A549 (cell line): ENCODE measurements at regions not wholly inside any gene's neighbourhood (a gene's known extent, or its start where the extent isn't known, plus 50 kb on each side); places are given as distances from the start of the nearest gene placed in this dataset.

Experiments used
- ATAC-seq, 2 experiments: fragments of 200-7000 bp in 1 of 2; fragments of >200 bp in 1 of 2; cut with Nextera tagmentation in 1 of 2; cut with Tn5 transposase in 1 of 2; 3 replicates each; pipeline versions ENCODE4 v1.8.0 to v1.9.1; 2018 to 2020; ENCODE audit warnings: mild to moderate bottlenecking in 1 of 2, moderate library complexity in 1 of 2
- CTCF ChIA-PET: fragments of 300-600 bp; sonication (Branson Sonifier 250); formaldehyde crosslinking; extraction: SDS; loops from one replicate; lab custom pipeline; 2021; ENCODE audit warnings: antibody characterized with exemption, inconsistent platforms; lab: Yijun Ruan, JAX
- POLR2A ChIA-PET: fragments of 350-600 bp; formaldehyde crosslinking; extraction: SDS; loops from one replicate; lab custom pipeline; 2021; ENCODE audit warnings: antibody characterized with exemption, inconsistent platforms; lab: Yijun Ruan, JAX
- DNase-seq, 2 experiments: peaks; one replicate each; pipeline versions ENCODE4 v3.0.0 to v3.0.0-alpha.2; 2011 to 2016; ENCODE audit warnings: low read depth in 1 of 2, low spot score in 1 of 2
- FAIRE-seq: peaks from 2 replicates; lab custom pipeline; 2011; peaks lifted over from hg19 to GRCh38; lab: Jason Lieb, UNC
- H3K27ac ChIP-seq, 2 experiments: fragments of >200 bp; sonication (Bioruptor Twin); formaldehyde crosslinking; 3 replicates each; pipeline ENCODE4 v1.5.1; 2016 to 2017
- H3K4me1 ChIP-seq: fragments of >200 bp; sonication (Bioruptor Twin); formaldehyde crosslinking; 3 replicates; pipeline ENCODE4 v1.6.1; 2016
- H3K4me2 ChIP-seq: fragments of >200 bp; sonication (Bioruptor Twin); formaldehyde crosslinking; 3 replicates; pipeline ENCODE4 v1.6.1; 2016
- H3K4me3 ChIP-seq: fragments of >200 bp; sonication (Bioruptor Twin); formaldehyde crosslinking; 3 replicates; pipeline ENCODE4 v1.5.1; 2016
- H3K9me3 ChIP-seq: fragments of >200 bp; sonication (Bioruptor Twin); formaldehyde crosslinking; 3 replicates; pipeline ENCODE4 v1.6.1; 2016
- BHLHE40 ChIP-seq: IDR thresholded peaks from 2 replicates; pipeline ENCODE4 v1.6.1; 2012; ENCODE audit warnings: low read depth, low read length, inconsistent platforms
- CBX2 ChIP-seq: fragments of 200-600 bp; sonication (generic); IDR thresholded peaks from 2 replicates; pipeline ENCODE4 v1.6.1; 2016; ENCODE audit warnings: low read depth, mild to moderate bottlenecking, borderline replicate concordance
- CEBPB ChIP-seq, 2 experiments: fragments of >200 bp in 1 of 2; sonication (Bioruptor Twin) in 1 of 2; formaldehyde crosslinking in 1 of 2; IDR thresholded peaks; 2 replicates each; pipeline ENCODE4 v1.6.1; 2012 to 2016
- EP300 ChIP-seq, 2 experiments: fragments of >200 bp; sonication (Bioruptor Twin); formaldehyde crosslinking; IDR thresholded peaks; 2 replicates in 1 of 2; 3 replicates in 1 of 2; pipeline ENCODE4 v1.6.1; 2016 to 2017
- FOSL2 ChIP-seq, 2 experiments: fragments of 450-650 bp in 1 of 2; fragments of >200 bp in 1 of 2; sonication (Bioruptor Twin) in 1 of 2; formaldehyde crosslinking; IDR thresholded peaks; 2 replicates each; pipeline versions ENCODE4 v1.5.0 to v1.6.1; 2016 to 2020; ENCODE audit warnings: mild to moderate bottlenecking in 1 of 2, moderate library complexity in 1 of 2
- FOXS1 ChIP-seq: fragments of 250-450 bp; sonication (Bioruptor Pico); IDR thresholded peaks from 2 replicates; pipeline ENCODE4 v1.5.0; 2020; ENCODE audit warnings: mild to moderate bottlenecking, moderate library complexity
- HOXB13 ChIP-seq: fragments of 250-450 bp; sonication (Bioruptor Pico); IDR thresholded peaks from 2 replicates; pipeline ENCODE4 v1.5.0; 2020; ENCODE audit warnings: low read depth, mild to moderate bottlenecking, moderate library complexity
- HOXB5 ChIP-seq: fragments of 250-450 bp; sonication (Bioruptor Pico); IDR thresholded peaks from 2 replicates; pipeline ENCODE4 v1.5.0; 2020; ENCODE audit warnings: mild to moderate bottlenecking, moderate library complexity
- NFE2L2 ChIP-seq: fragments of 150-350 bp; conservative IDR thresholded peaks from 2 replicates; pipeline ENCODE4 v1.6.1; 2014; ENCODE audit warnings: low read length
- POLR2A ChIP-seq: IDR thresholded peaks from 2 replicates; pipeline ENCODE4 v1.6.1; 2012; ENCODE audit warnings: mild to moderate bottlenecking, low read length
- RAD21 ChIP-seq, 2 experiments: fragments of >200 bp in 1 of 2; sonication (Bioruptor Twin) in 1 of 2; formaldehyde crosslinking in 1 of 2; IDR thresholded peaks in 1 of 2; conservative IDR thresholded peaks in 1 of 2; 2 replicates in 1 of 2; 3 replicates in 1 of 2; pipeline ENCODE4 v1.6.1; 2012 to 2018; ENCODE audit warnings: inconsistent platforms in 1 of 2
- RCOR1 ChIP-seq: fragments of 150-350 bp; IDR thresholded peaks from 2 replicates; pipeline ENCODE4 v1.6.1; 2014; ENCODE audit warnings: antibody characterized with exemption, low read length, low read depth
- RNF2 ChIP-seq: fragments of 200-600 bp; sonication (generic); IDR thresholded peaks from 2 replicates; pipeline ENCODE4 v1.6.1; 2016; ENCODE audit warnings: low read depth, mild to moderate bottlenecking, antibody characterized with exemption, moderate library complexity, borderline replicate concordance
- WGBS: methylation state at CpG from one replicate; pipeline ENCODE4 v1.1.6; 2017; ENCODE audit errors: missing lambda C conversion rate; 5-methylcytosine and 5-hydroxymethylcytosine counted together
- TF ChIP-seq, protein P1 (sequence below): fragments of 200-600 bp; sonication (generic); IDR thresholded peaks from 2 replicates; pipeline ENCODE4 v1.6.1; 2016; ENCODE audit warnings: antibody characterized with exemption, mild to moderate bottlenecking, moderate library complexity
- TF ChIP-seq, protein P2 (sequence below): fragments of 450-650 bp; IDR thresholded peaks from 2 replicates; pipeline ENCODE4 v1.6.1; 2014; ENCODE audit warnings: antibody characterized with exemption
- TF ChIP-seq, protein P3 (sequence below): fragments of >200 bp; sonication (Bioruptor Twin); formaldehyde crosslinking; IDR thresholded peaks from 3 replicates; pipeline ENCODE4 v1.6.1; 2016
- TF ChIP-seq, protein P4 (sequence below): fragments of 250-450 bp; sonication (Bioruptor Pico); IDR thresholded peaks from 2 replicates; pipeline ENCODE4 v1.5.0; 2020; ENCODE audit warnings: low read depth, mild to moderate bottlenecking, moderate library complexity

DNA sequence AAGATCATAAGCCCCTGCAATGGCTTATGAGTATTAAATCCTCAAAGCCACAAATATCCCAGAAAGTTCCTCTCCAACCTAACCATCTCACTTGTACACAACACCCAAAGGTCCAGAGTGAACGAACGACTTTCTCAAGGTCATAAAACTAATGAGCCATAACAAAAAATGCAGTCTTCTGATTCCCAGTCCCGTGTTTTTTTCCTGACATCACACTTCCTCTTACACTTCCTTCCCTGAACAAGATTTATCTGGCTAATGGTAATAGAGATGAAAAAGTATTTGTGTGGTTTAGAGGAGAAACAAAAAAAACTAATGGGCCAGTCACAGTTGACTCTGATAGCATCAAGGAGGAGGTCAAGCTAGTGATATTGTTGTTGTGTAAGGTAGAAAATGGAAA is 99.5 kb upstream of the KLHL13 start (continued):
- TF ChIP-seq, protein P1, sequence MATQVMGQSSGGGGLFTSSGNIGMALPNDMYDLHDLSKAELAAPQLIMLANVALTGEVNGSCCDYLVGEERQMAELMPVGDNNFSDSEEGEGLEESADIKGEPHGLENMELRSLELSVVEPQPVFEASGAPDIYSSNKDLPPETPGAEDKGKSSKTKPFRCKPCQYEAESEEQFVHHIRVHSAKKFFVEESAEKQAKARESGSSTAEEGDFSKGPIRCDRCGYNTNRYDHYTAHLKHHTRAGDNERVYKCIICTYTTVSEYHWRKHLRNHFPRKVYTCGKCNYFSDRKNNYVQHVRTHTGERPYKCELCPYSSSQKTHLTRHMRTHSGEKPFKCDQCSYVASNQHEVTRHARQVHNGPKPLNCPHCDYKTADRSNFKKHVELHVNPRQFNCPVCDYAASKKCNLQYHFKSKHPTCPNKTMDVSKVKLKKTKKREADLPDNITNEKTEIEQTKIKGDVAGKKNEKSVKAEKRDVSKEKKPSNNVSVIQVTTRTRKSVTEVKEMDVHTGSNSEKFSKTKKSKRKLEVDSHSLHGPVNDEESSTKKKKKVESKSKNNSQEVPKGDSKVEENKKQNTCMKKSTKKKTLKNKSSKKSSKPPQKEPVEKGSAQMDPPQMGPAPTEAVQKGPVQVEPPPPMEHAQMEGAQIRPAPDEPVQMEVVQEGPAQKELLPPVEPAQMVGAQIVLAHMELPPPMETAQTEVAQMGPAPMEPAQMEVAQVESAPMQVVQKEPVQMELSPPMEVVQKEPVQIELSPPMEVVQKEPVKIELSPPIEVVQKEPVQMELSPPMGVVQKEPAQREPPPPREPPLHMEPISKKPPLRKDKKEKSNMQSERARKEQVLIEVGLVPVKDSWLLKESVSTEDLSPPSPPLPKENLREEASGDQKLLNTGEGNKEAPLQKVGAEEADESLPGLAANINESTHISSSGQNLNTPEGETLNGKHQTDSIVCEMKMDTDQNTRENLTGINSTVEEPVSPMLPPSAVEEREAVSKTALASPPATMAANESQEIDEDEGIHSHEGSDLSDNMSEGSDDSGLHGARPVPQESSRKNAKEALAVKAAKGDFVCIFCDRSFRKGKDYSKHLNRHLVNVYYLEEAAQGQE, result no peak
- no peak for TF ChIP-seq RCOR1
- no peak for TF ChIP-seq FOSL2 (IDR thresholded peaks at IDR 0.05)
- TF ChIP-seq FOSL2 (CRISPR knock-in tag; IDR thresholded peaks at IDR 0.05), result no peak
- TF ChIP-seq HOXB13, result no peak
- TF ChIP-seq, protein P2, sequence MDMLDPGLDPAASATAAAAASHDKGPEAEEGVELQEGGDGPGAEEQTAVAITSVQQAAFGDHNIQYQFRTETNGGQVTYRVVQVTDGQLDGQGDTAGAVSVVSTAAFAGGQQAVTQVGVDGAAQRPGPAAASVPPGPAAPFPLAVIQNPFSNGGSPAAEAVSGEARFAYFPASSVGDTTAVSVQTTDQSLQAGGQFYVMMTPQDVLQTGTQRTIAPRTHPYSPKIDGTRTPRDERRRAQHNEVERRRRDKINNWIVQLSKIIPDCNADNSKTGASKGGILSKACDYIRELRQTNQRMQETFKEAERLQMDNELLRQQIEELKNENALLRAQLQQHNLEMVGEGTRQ, result no peak
- TF ChIP-seq CEBPB (IDR thresholded peaks at IDR 0.05), result no peak
- TF ChIP-seq NFE2L2, result no peak

DNA sequence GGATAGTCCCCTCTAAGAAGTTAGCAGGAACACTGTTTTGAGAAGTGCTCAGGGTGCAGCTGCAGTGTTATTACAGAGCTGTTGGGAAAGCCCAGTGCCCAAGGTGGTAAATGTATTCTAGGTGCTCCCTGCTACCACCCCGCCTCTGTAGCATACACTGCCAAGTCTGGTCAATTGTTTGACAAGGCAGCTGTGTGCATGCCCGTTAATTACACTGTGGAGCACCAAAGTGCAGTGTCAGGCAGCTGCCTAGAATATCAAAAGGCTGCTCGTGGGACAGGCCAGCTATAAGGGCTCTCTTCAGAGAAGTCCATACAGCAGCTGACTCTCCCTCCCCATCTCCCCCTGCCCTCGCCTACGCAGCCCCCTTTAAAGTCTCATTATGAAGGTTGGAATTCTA is 99.9 kb upstream of the KLHL13 start:
- no peak for ATAC-seq

More for the DNA sequence above, 99.9 kb upstream of the KLHL13 start:
- DNase-seq, result no peak
- POLR2A ChIA-PET, result no interaction called here
- H3K27ac ChIP-seq, result no peak overlapping the region
- FAIRE-seq, result no peak
- H3K9me3 ChIP-seq, result no peaks in the 10 kb centered on the region
- H3K4me3 ChIP-seq, result no peak overlapping the region
- TF ChIP-seq BHLHE40 (no peak), RCOR1 (no peak), RNF2 (no peak), CEBPB (IDR thresholded peaks at IDR 0.05) (no peak), CBX2 (no peak), POLR2A (no peak), EP300 (IDR thresholded peaks at IDR 0.05) (no peak), FOSL2 (IDR thresholded peaks at IDR 0.05) (no peak), FOSL2 (CRISPR knock-in tag; IDR thresholded peaks at IDR 0.05) (no peak), RAD21 (conservative IDR thresholded peaks at IDR 0.05 in 1 of 2, IDR thresholded peaks at IDR 0.05 in 1 of 2) (no peak), FOXS1 (no peak), HOXB5 (CRISPR knock-in tag) (no peak)
- TF ChIP-seq, protein P1, result no peak
- TF ChIP-seq, protein P3, sequence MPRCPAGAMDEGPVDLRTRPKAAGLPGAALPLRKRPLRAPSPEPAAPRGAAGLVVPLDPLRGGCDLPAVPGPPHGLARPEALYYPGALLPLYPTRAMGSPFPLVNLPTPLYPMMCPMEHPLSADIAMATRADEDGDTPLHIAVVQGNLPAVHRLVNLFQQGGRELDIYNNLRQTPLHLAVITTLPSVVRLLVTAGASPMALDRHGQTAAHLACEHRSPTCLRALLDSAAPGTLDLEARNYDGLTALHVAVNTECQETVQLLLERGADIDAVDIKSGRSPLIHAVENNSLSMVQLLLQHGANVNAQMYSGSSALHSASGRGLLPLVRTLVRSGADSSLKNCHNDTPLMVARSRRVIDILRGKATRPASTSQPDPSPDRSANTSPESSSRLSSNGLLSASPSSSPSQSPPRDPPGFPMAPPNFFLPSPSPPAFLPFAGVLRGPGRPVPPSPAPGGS, result no peak
- TF ChIP-seq, protein P2, result no peak
- TF ChIP-seq, protein P4, sequence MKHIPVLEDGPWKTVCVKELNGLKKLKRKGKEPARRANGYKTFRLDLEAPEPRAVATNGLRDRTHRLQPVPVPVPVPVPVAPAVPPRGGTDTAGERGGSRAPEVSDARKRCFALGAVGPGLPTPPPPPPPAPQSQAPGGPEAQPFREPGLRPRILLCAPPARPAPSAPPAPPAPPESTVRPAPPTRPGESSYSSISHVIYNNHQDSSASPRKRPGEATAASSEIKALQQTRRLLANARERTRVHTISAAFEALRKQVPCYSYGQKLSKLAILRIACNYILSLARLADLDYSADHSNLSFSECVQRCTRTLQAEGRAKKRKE, result no peak
- TF ChIP-seq, all 56 proteins: peak for 0
- Histone ChIP-seq H3K4me1 (no peaks in the 10 kb centered on the region), H3K4me2 (no peak overlapping the region)
- CTCF ChIA-PET, result no interaction called here
- WGBS, result 3% methylated on average over 5 of the region's 5 CpGs
